CD4-positive, alpha-beta T cell (primary cell): ENCODE measurements at regions not wholly inside any gene's neighbourhood (a gene's known extent, or its start where the extent isn't known, plus 50 kb on each side); places are given as distances from the start of the nearest gene placed in this dataset.

Source experiments
- ATAC-seq: fragments of 200-7000 bp; cut with Tn5 transposase; one replicate; pipeline ENCODE4 v1.10.0; 2022; ENCODE audit warnings: mild to moderate bottlenecking; ENCODE audit not compliant: poor library complexity
- CTCF ChIA-PET: fragments of 350-600 bp; sonication (Branson Sonifier 250); formaldehyde crosslinking; loops from one replicate; lab custom pipeline; 2021; ENCODE audit warnings: antibody characterized with exemption, inconsistent platforms; lab: Charles Lee
- POLR2A ChIA-PET: fragments of 350-600 bp; sonication (Branson Sonifier 250); formaldehyde crosslinking; loops from one replicate; lab custom pipeline; 2021; ENCODE audit warnings: antibody characterized with exemption, inconsistent platforms; lab: Charles Lee
- DNase-seq, 14 experiments: peaks; one replicate each; pipeline ENCODE4 v3.0.0-alpha.2; 2013 to 2020; ENCODE audit warnings: mixed read lengths in 2 of 14
- H3K27ac ChIP-seq, 2 donors: one replicate each; pipeline versions ENCODE4 v1.5.1 to v1.7.0; 2013; ENCODE audit warnings: low read length in 2 of 2, low read depth in 1 of 2, mild to moderate bottlenecking in 1 of 2
- H3K27me3 ChIP-seq, 2 experiments: 1 replicate in 1 of 2; 2 replicates in 1 of 2; pipeline versions ENCODE4 v1.6.1 to v1.7.0; 2013; ENCODE audit warnings: low read length in 2 of 2, control low read depth in 1 of 2, mild to moderate bottlenecking in 1 of 2, moderate library complexity in 1 of 2; ENCODE audit not compliant: insufficient read depth in 2 of 2, control insufficient read depth in 1 of 2
- H3K36me3 ChIP-seq: one replicate; pipeline ENCODE4 v1.6.1; 2013; ENCODE audit warnings: low read length, control low read depth; ENCODE audit not compliant: insufficient read depth
- H3K4me1 ChIP-seq: one replicate; pipeline ENCODE4 v1.6.1; 2013; ENCODE audit warnings: low read length, control low read depth; ENCODE audit not compliant: insufficient read depth
- H3K4me3 ChIP-seq: one replicate; pipeline ENCODE4 v1.5.1; 2013; ENCODE audit warnings: mild to moderate bottlenecking, low read length, moderate library complexity
- H3K9me3 ChIP-seq, 2 experiments: 1 replicate in 1 of 2; 2 replicates in 1 of 2; pipeline versions ENCODE4 v1.6.1 to v1.7.0; 2013; ENCODE audit warnings: low read length in 2 of 2, mild to moderate bottlenecking in 2 of 2, control low read depth in 1 of 2, moderate library complexity in 1 of 2; ENCODE audit not compliant: control insufficient read depth in 1 of 2, insufficient read depth in 1 of 2
- H3K27ac Mint-ChIP-seq: one replicate; pipeline ENCODE4 v1.8.0; 2020; ENCODE audit warnings: mixed read lengths
- H3K27me3 Mint-ChIP-seq: one replicate; pipeline ENCODE4 v1.8.0; 2021; ENCODE audit warnings: mixed read lengths
- H3K36me3 Mint-ChIP-seq: one replicate; pipeline ENCODE4 v1.8.0; 2021; ENCODE audit warnings: low read depth, mixed read lengths
- H3K4me1 Mint-ChIP-seq: one replicate; pipeline ENCODE4 v1.8.0; 2021; ENCODE audit warnings: low read depth, mixed read lengths
- H3K4me3 Mint-ChIP-seq: one replicate; pipeline ENCODE4 v1.8.0; 2020; ENCODE audit warnings: mild to moderate bottlenecking, mixed read lengths
- H3K9me3 Mint-ChIP-seq: one replicate; pipeline ENCODE4 v1.8.0; 2020; ENCODE audit warnings: mixed read lengths
- intact Hi-C, 2 experiments: fragments of 100-400 bp; cut with DNase I in 1 of 2; cut with micrococcal nuclease in 1 of 2; formaldehyde crosslinking; loops; one replicate each; pipeline versions ENCODE4 v1.15.1 to v1.9.0; 2023 to 2025; cut with DNase I, micrococcal nuclease
- TF ChIP-seq, protein P1 (sequence below): fragments of 200-600 bp; IDR thresholded peaks from one replicate; pipeline ENCODE4 v1.8.0; 2022; ENCODE audit warnings: antibody characterized with exemption, mild to moderate bottlenecking

DNA sequence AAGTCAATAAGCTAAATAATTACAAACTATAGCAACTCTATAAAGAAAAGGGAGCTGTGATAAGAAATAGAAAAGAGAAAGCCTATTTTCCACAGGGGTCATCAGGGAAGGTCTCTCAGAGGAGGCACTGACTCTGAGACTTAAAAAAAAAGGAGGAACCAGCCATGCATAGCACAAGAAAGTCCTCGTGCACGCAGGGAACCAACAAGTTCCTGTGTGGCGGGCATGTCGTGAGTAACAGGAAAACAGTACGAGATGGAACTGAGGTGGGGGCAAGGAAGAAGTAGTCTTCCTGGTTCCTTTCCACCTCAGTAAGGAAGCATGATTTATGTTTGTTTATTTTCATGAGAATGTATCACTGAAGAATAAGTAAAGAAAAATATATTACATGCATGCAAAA is 367.0 kb upstream of the TMEM132C start:
- Histone ChIP-seq H3K36me3 (no peaks in the 10 kb centered on the region), H3K4me1 (no peaks in the 10 kb centered on the region), H3K4me3 (no peak overlapping the region), H3K9me3 (peaks cover 0 to 10% of the 10 kb centered on the region in 2 experiments), H3K27ac (no peak overlapping the region), H3K27me3 (no peaks in the 10 kb centered on the region)
- Mint-ChIP-seq H3K4me1 (no peaks in the 10 kb centered on the region), H3K9me3 (peaks cover 4% of the 10 kb centered on the region), H3K4me3 (no peak overlapping the region), H3K27ac (no peak overlapping the region), H3K36me3 (no peaks in the 10 kb centered on the region), H3K27me3 (no peaks in the 10 kb centered on the region)
- TF ChIP-seq, protein P1, sequence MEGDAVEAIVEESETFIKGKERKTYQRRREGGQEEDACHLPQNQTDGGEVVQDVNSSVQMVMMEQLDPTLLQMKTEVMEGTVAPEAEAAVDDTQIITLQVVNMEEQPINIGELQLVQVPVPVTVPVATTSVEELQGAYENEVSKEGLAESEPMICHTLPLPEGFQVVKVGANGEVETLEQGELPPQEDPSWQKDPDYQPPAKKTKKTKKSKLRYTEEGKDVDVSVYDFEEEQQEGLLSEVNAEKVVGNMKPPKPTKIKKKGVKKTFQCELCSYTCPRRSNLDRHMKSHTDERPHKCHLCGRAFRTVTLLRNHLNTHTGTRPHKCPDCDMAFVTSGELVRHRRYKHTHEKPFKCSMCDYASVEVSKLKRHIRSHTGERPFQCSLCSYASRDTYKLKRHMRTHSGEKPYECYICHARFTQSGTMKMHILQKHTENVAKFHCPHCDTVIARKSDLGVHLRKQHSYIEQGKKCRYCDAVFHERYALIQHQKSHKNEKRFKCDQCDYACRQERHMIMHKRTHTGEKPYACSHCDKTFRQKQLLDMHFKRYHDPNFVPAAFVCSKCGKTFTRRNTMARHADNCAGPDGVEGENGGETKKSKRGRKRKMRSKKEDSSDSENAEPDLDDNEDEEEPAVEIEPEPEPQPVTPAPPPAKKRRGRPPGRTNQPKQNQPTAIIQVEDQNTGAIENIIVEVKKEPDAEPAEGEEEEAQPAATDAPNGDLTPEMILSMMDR = no peak
- ChIA-PET POLR2A (no interaction called here), CTCF (no interaction called here)
- ATAC-seq (no peak), DNase-seq (no peak)
- intact Hi-C loops = no loop called here

DNA sequence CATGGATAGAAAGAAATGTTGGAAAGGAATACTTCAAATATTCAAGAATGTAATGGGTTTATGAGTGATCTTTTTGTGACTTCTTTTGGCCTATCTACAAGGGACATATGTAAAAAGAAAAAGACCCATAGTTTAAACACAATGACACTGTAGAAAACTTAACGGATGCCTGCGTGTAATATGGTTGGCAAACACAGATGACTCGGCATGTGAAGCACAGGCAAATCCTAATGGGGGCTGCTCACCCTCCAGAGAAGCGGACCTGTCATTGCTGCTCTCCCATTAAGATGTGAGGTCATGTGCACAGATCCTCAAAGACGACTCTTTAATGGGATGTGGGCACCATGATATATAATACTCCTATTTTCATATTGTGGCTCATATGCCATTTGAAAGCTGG is 366.6 kb upstream of the TMEM132C start:
- intact Hi-C loops = no loop called here
- ATAC-seq (no peak), DNase-seq (no peak)
- peaks cover 0 to 10% of the 10 kb centered on the region in 2 experiments for H3K9me3 ChIP-seq
- no peak overlapping the region for H3K4me3 Mint-ChIP-seq
- POLR2A ChIA-PET = no interaction called here
- H3K4me1 Mint-ChIP-seq = no peaks in the 10 kb centered on the region
- peaks cover 4% of the 10 kb centered on the region for H3K9me3 Mint-ChIP-seq
- TF ChIP-seq, protein P1 = no peak
- no peaks in the 10 kb centered on the region for H3K27me3 ChIP-seq
- no peak overlapping the region for H3K27ac Mint-ChIP-seq
- H3K36me3 Mint-ChIP-seq = no peaks in the 10 kb centered on the region
- CTCF ChIA-PET = no interaction called here
- no peaks in the 10 kb centered on the region for H3K36me3 ChIP-seq
- no peaks in the 10 kb centered on the region for H3K27me3 Mint-ChIP-seq
- H3K4me1 ChIP-seq = no peaks in the 10 kb centered on the region
- no peak overlapping the region for H3K4me3 ChIP-seq
- no peak overlapping the region for H3K27ac ChIP-seq

DNA sequence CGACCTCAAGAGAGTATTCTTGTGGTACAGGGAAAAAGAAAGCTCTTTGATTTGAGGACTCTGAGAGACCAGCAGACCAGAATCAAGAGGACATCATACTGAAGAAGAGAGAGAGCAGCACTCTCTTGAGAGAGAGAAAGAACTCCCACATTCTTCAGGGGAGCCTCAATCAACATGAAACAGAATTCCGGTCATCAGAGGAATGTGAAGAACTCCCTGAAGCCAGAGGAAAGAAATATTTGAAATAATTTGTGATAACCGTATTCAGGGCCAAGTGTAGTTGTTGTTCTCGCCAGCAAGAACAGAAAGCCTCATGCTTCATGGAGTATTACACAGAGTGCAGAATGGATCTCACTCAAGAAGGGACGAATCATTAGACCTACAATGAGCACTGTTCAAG is 363.8 kb upstream of the TMEM132C start:
- no peaks in the 10 kb centered on the region for H3K4me1 Mint-ChIP-seq
- H3K27me3 Mint-ChIP-seq = no peaks in the 10 kb centered on the region
- ATAC-seq = no peak
- ChIA-PET CTCF (no interaction called here), POLR2A (no interaction called here)
- H3K36me3 ChIP-seq = no peaks in the 10 kb centered on the region
- H3K27ac ChIP-seq = no peak overlapping the region
- H3K27ac Mint-ChIP-seq = no peak overlapping the region
- H3K4me3 Mint-ChIP-seq = no peak overlapping the region
- H3K9me3 ChIP-seq = peaks cover 0 to 10% of the 10 kb centered on the region in 2 experiments
- no peaks in the 10 kb centered on the region for H3K36me3 Mint-ChIP-seq
- no peaks in the 10 kb centered on the region for H3K27me3 ChIP-seq
- H3K4me1 ChIP-seq = no peaks in the 10 kb centered on the region
- no peak for DNase-seq
- intact Hi-C loops = no loop called here
- H3K4me3 ChIP-seq = no peak overlapping the region
- TF ChIP-seq, protein P1 = no peak
- peaks cover 6% of the 10 kb centered on the region for H3K9me3 Mint-ChIP-seq
